ENCODE measurements at regions not wholly inside any gene's neighbourhood (a gene's known extent, or its start where the extent isn't known, plus 50 kb on each side); places are given as distances from the start of the nearest gene placed in this dataset.

DNA sequence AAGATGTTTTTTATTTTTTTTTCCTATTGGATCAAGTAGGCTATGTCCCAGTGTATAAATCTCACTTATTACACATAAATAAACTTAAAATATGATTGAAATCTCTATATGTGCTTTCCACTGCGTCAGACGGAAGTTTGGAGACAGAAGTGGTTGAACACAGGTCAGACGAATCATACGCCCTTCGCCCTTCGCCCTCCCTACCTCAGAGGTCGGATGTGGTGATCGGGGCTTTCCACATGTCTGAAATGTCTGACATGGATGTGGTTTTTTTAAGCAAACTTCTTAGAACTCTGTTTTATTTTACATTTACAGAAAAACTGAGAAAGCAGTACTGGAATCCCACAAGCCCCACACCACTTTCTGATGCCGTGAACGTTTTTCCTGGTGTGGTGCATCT, 344.4 kb downstream of the THBS2 start:
- no peak for TF ChIP-seq POLR2A (IDR thresholded peaks at IDR 0.05)
- TF ChIP-seq, protein P1, sequence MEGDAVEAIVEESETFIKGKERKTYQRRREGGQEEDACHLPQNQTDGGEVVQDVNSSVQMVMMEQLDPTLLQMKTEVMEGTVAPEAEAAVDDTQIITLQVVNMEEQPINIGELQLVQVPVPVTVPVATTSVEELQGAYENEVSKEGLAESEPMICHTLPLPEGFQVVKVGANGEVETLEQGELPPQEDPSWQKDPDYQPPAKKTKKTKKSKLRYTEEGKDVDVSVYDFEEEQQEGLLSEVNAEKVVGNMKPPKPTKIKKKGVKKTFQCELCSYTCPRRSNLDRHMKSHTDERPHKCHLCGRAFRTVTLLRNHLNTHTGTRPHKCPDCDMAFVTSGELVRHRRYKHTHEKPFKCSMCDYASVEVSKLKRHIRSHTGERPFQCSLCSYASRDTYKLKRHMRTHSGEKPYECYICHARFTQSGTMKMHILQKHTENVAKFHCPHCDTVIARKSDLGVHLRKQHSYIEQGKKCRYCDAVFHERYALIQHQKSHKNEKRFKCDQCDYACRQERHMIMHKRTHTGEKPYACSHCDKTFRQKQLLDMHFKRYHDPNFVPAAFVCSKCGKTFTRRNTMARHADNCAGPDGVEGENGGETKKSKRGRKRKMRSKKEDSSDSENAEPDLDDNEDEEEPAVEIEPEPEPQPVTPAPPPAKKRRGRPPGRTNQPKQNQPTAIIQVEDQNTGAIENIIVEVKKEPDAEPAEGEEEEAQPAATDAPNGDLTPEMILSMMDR (IDR thresholded peaks at IDR 0.05): no peak
